Nephron (organoid): ENCODE measurements at regions not wholly inside any gene's neighbourhood (a gene's known extent, or its start where the extent isn't known, plus 50 kb on each side); places are given as distances from the start of the nearest gene placed in this dataset.

Experiments used
- H3K27ac Mint-ChIP-seq, 3 experiments: 2 replicates each; pipeline ENCODE4 v1.8.0; 2020; ENCODE audit warnings: mixed read lengths in 3 of 3, mild to moderate bottlenecking in 2 of 3, moderate library complexity in 1 of 3
- H3K27me3 Mint-ChIP-seq: 2 replicates; pipeline ENCODE4 v1.8.0; 2021; ENCODE audit warnings: low read depth, mild to moderate bottlenecking, moderate library complexity, mixed read lengths
- H3K36me3 Mint-ChIP-seq: 2 replicates; pipeline ENCODE4 v1.8.0; 2020; ENCODE audit warnings: low read depth, mixed read lengths
- H3K4me1 Mint-ChIP-seq: 2 replicates; pipeline ENCODE4 v1.8.0; 2020; ENCODE audit warnings: mixed read lengths
- H3K4me3 Mint-ChIP-seq, 3 experiments: 2 replicates each; pipeline ENCODE4 v1.8.0; 2020; ENCODE audit warnings: mild to moderate bottlenecking in 3 of 3, mixed read lengths in 3 of 3, moderate library complexity in 2 of 3
- H3K9me3 Mint-ChIP-seq: 2 replicates; pipeline ENCODE4 v1.8.0; 2020; ENCODE audit warnings: mixed read lengths
- TF ChIP-seq, protein P1 (sequence below), 3 experiments: fragments of 200-600 bp; sonication (generic); IDR thresholded peaks; one replicate each; pipeline ENCODE4 v1.5.0; 2021; ENCODE audit warnings: antibody characterized with exemption in 3 of 3; ENCODE audit not compliant: unreplicated experiment in 3 of 3

DNA sequence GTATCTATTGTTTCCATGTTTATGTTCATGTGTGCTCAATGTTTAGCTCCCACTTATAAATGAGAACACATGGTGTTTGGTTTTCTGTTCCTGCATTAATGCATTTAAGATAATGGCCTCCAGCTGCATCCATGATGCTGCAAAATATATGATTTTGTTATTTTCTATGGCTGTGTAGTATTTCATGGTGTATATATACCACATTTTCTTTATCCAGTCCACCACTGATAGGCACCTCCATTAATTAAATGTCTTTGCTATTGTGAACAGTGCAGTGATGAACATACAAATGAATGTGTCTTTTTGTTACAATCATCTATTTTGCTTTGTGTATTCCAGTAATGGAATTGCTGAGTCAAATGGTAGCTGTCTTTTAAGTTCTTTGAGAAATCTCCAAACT is 329.4 kb upstream of the MAGI2 start:
- no peak overlapping the region for H3K4me3 Mint-ChIP-seq
- peaks cover 7% of the 10 kb centered on the region for H3K4me1 Mint-ChIP-seq
- no peaks in the 10 kb centered on the region for H3K27me3 Mint-ChIP-seq
- peak overlapping the region; percentile 51 to 83 (median 59) for H3K27ac Mint-ChIP-seq
- H3K9me3 Mint-ChIP-seq, result peaks cover 4% of the 10 kb centered on the region
- TF ChIP-seq, protein P1, sequence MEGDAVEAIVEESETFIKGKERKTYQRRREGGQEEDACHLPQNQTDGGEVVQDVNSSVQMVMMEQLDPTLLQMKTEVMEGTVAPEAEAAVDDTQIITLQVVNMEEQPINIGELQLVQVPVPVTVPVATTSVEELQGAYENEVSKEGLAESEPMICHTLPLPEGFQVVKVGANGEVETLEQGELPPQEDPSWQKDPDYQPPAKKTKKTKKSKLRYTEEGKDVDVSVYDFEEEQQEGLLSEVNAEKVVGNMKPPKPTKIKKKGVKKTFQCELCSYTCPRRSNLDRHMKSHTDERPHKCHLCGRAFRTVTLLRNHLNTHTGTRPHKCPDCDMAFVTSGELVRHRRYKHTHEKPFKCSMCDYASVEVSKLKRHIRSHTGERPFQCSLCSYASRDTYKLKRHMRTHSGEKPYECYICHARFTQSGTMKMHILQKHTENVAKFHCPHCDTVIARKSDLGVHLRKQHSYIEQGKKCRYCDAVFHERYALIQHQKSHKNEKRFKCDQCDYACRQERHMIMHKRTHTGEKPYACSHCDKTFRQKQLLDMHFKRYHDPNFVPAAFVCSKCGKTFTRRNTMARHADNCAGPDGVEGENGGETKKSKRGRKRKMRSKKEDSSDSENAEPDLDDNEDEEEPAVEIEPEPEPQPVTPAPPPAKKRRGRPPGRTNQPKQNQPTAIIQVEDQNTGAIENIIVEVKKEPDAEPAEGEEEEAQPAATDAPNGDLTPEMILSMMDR (IDR thresholded peaks at IDR 0.05; ENCODE audit: unreplicated experiment in 3 of 3), result no peak
- H3K36me3 Mint-ChIP-seq, result peaks cover 6% of the 10 kb centered on the region

DNA sequence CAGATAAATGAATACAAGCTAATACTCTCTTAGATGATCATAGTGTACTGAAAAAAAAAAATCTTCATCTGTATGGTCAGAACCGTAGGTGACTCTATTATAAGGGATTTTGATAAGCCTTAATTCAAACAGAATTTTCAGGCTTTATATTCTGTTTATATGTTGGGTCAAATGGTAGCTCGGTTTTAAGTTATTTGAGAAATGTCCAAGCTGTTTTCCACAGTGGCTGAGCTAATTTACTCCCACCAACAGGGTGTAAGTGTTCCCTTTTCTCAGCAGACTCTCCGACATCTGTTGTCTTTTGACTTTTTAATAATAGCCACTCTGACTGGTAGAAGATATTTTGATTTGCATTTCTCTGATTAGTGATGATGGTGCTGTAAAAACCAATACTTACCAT is 328.8 kb upstream of the MAGI2 start:
- Mint-ChIP-seq H3K27me3 (no peaks in the 10 kb centered on the region), H3K27ac (peak overlapping the region; percentile 59 to 83 (median 65)), H3K4me3 (no peak overlapping the region), H3K4me1 (peaks cover 11% of the 10 kb centered on the region), H3K36me3 (peaks cover 6% of the 10 kb centered on the region), H3K9me3 (peaks cover 4% of the 10 kb centered on the region)
- TF ChIP-seq, protein P1 (IDR thresholded peaks at IDR 0.05; ENCODE audit: unreplicated experiment in 3 of 3), result no peak

DNA sequence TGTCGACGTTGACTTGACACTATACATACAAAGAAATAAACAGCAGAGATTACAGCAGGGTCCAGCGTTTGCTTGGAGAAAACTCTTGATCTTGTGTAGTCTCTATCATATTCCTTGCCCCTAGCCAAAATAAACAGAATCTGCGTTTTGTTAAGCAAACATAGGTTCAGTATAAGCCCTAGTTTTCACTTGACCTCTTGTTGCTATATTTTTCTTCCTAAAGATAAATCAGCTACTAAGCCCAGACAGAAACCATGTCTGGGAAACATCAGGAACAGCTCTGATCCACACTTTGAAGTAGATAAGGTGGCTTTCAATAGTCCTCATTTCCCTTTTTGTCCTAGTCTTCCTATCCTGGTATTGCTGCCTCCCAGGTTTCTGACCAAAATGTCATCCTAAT is 328.2 kb upstream of the MAGI2 start:
- Mint-ChIP-seq H3K27ac (peak overlapping the region; percentile 59 to 83 (median 65)), H3K4me3 (no peak overlapping the region), H3K36me3 (peaks cover 6% of the 10 kb centered on the region), H3K9me3 (peaks cover 4% of the 10 kb centered on the region), H3K27me3 (no peaks in the 10 kb centered on the region), H3K4me1 (peaks cover 11% of the 10 kb centered on the region)
- TF ChIP-seq, protein P1 (IDR thresholded peaks at IDR 0.05; ENCODE audit: unreplicated experiment in 3 of 3), result no peak

DNA sequence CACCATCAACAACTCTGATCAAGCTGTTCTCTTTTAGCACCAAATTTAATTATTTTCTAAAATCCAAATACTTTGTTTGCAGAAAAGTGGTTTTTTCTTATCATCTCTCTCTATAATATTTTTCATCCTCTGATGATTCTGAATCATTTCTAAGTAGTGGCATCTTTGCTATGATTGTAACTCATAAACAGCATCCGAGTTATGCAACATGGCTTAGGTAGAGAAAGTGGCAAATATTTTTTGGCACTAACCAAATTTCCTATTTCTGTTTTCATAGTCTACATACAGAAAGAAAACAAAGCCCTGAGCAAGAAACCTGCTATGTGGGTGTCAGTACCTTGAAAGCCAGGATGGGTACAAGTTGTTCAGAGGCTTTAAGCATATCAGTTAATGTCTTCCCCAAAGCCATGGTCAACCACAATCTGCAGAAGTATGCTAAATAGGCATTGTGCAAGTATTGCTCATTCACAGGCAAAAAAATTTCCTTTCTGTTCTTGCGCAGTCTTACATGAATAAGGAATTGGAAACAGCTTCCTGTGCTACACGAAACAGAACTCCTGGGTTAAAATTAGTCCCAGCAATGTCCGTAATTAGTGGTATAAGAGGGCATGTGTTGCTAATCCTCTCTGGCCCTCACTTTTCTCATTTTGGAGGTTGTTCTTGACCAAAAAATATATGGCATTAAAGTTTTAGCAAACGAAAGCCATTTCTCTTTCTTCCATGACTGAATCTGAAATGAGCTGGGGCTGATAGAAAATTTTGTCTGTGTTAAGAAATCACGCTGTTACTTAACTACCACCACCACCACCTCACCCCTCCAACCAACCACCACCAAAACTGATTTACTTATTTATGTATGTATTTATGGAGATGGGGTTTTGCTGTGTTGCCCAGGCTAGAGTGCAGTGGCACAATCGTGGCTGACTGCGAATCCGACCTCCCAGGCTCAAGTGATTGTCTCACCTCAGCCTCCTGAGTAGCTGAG is 325.6 kb upstream of the MAGI2 start:
- peaks cover 3% of the 10 kb centered on the region for H3K9me3 Mint-ChIP-seq
- TF ChIP-seq, protein P1 (IDR thresholded peaks at IDR 0.05; ENCODE audit: unreplicated experiment in 3 of 3), result no peak
- peaks cover under 1% of the 10 kb centered on the region for H3K36me3 Mint-ChIP-seq
- peaks cover 11% of the 10 kb centered on the region for H3K4me1 Mint-ChIP-seq
- no peak overlapping the region for H3K4me3 Mint-ChIP-seq
- no peak overlapping the region for H3K27ac Mint-ChIP-seq
- H3K27me3 Mint-ChIP-seq, result no peaks in the 10 kb centered on the region

DNA sequence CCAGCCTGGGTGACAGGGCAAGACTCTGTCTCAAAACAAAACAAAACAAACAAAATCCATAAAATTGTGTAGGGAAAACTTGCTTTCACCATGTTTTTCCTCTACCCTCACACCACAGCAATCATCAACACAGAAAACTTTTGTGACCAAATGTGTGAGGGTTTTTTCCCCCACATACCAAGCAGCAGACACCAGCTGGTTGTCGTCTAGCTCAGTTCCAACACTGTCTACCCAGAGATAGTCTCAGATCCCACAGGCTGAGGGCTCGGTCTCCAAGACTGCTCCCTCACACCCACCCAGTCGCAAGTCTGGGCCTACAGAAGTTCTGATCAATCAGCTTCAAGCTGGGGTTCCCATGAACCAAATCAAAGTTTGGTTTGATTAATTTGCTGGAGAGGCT is 322.4 kb upstream of the MAGI2 start:
- peak overlapping the region in 2 of 3 experiments; percentile 65 to 75 for H3K27ac Mint-ChIP-seq
- H3K36me3 Mint-ChIP-seq, result no peaks in the 10 kb centered on the region
- TF ChIP-seq, protein P1 (IDR thresholded peaks at IDR 0.05; ENCODE audit: unreplicated experiment in 3 of 3), result no peak
- H3K4me1 Mint-ChIP-seq, result peaks cover 10% of the 10 kb centered on the region
- H3K9me3 Mint-ChIP-seq, result no peaks in the 10 kb centered on the region
- no peaks in the 10 kb centered on the region for H3K27me3 Mint-ChIP-seq
- H3K4me3 Mint-ChIP-seq, result no peak overlapping the region
